T-helper 2 cell treated with Interferon-gamma antibody and Interleukin-4, amounts not matched to agents 5 μg/mL and 100 μg/mL, for 36 hours (primary cell): ENCODE measurements at regions not wholly inside any gene's neighbourhood (a gene's known extent, or its start where the extent isn't known, plus 50 kb on each side); places are given as distances from the start of the nearest gene placed in this dataset.
"Not testable (repeated sequence)": the region's sequence is repeated elsewhere in the genome, so short reads cannot be mapped to it uniquely, and the experiment has no call there.

ENCODE experiments used
- DNase-seq: peaks from one replicate; pipeline ENCODE4 v3.0.0; 2021; ENCODE audit warnings: low spot score
- H3K27ac Mint-ChIP-seq: one replicate; pipeline ENCODE4 v1.8.0; 2021; ENCODE audit warnings: mild to moderate bottlenecking, mixed read lengths
- H3K27me3 Mint-ChIP-seq: one replicate; pipeline ENCODE4 v1.8.0; 2021; ENCODE audit warnings: low read depth, mixed read lengths
- H3K36me3 Mint-ChIP-seq: one replicate; pipeline ENCODE4 v1.8.0; 2021; ENCODE audit warnings: low read depth, mixed read lengths
- H3K4me1 Mint-ChIP-seq: one replicate; pipeline ENCODE4 v1.8.0; 2021; ENCODE audit warnings: low read depth, mixed read lengths
- H3K4me3 Mint-ChIP-seq: one replicate; pipeline ENCODE4 v1.8.0; 2022; ENCODE audit warnings: mild to moderate bottlenecking, moderate library complexity, mixed read lengths
- H3K9me3 Mint-ChIP-seq: one replicate; pipeline ENCODE4 v1.8.0; 2021; ENCODE audit warnings: mixed read lengths

- peaks cover 11% of the 10 kb centered on the region for H3K9me3 Mint-ChIP-seq
- DNase-seq, result no peak
- no peaks in the 10 kb centered on the region for H3K27me3 Mint-ChIP-seq
- no peaks in the 10 kb centered on the region for H3K36me3 Mint-ChIP-seq
- H3K4me1 Mint-ChIP-seq, result no peaks in the 10 kb centered on the region
- no peak overlapping the region for H3K4me3 Mint-ChIP-seq
- H3K27ac Mint-ChIP-seq, result no peak overlapping the region
These were observed 736.7 kb upstream of the GBE1 start for GRCh38 chr3:82498186-82498585.

- no peak for DNase-seq
- no peaks in the 10 kb centered on the region for H3K27me3 Mint-ChIP-seq
- H3K4me3 Mint-ChIP-seq, result no peak overlapping the region
- no peaks in the 10 kb centered on the region for H3K4me1 Mint-ChIP-seq
- H3K9me3 Mint-ChIP-seq, result peaks cover 7% of the 10 kb centered on the region
- no peak overlapping the region for H3K27ac Mint-ChIP-seq
- H3K36me3 Mint-ChIP-seq, result no peaks in the 10 kb centered on the region
These were observed 735.6 kb upstream of the GBE1 start for GRCh38 chr3:82496890-82497560.

GRCh38 chr3:82495655-82496054, 734.2 kb upstream of the GBE1 start:
- DNase-seq, result no peak
- Mint-ChIP-seq H3K36me3 (no peaks in the 10 kb centered on the region), H3K9me3 (peaks cover 7% of the 10 kb centered on the region), H3K4me1 (no peaks in the 10 kb centered on the region), H3K27me3 (no peaks in the 10 kb centered on the region), H3K4me3 (no peak overlapping the region), H3K27ac (no peak overlapping the region)

- Mint-ChIP-seq H3K27ac (no peak overlapping the region), H3K4me1 (no peaks in the 10 kb centered on the region), H3K27me3 (no peaks in the 10 kb centered on the region), H3K36me3 (no peaks in the 10 kb centered on the region), H3K4me3 (no peak overlapping the region), H3K9me3 (peaks cover 7% of the 10 kb centered on the region)
- DNase-seq, result no peak
These were observed 733.6 kb upstream of the GBE1 start for GRCh38 chr3:82494977-82495489.

- Mint-ChIP-seq H3K27me3 (no peaks in the 10 kb centered on the region), H3K27ac (no peak overlapping the region)
These were observed 732.4 kb upstream of the GBE1 start for GRCh38 chr3:82493858-82494257.

GRCh38 chr3:82475306-82475705, 713.9 kb upstream of the GBE1 start:
- Mint-ChIP-seq H3K27me3 (no peaks in the 10 kb centered on the region), H3K4me3 (no peak overlapping the region), H3K27ac (no peak overlapping the region), H3K4me1 (no peaks in the 10 kb centered on the region), H3K36me3 (no peaks in the 10 kb centered on the region), H3K9me3 (peaks cover 9% of the 10 kb centered on the region)
- DNase-seq, result no peak

More at GRCh38 chr3:82493858-82494257, 732.4 kb upstream of the GBE1 start:
- no peak for DNase-seq
- Mint-ChIP-seq H3K9me3 (peaks cover 3% of the 10 kb centered on the region), H3K4me1 (no peaks in the 10 kb centered on the region), H3K4me3 (no peak overlapping the region), H3K36me3 (no peaks in the 10 kb centered on the region)

GRCh38 chr3:82474711-82475110, 713.3 kb upstream of the GBE1 start:
- no peak overlapping the region for H3K27ac Mint-ChIP-seq
- H3K4me1 Mint-ChIP-seq, result no peaks in the 10 kb centered on the region
- H3K9me3 Mint-ChIP-seq, result peaks cover 9% of the 10 kb centered on the region
- DNase-seq, result no peak
- H3K4me3 Mint-ChIP-seq, result no peak overlapping the region
- no peaks in the 10 kb centered on the region for H3K27me3 Mint-ChIP-seq
- H3K36me3 Mint-ChIP-seq, result no peaks in the 10 kb centered on the region

- Mint-ChIP-seq H3K4me3 (no peak overlapping the region), H3K27ac (no peak overlapping the region), H3K36me3 (no peaks in the 10 kb centered on the region), H3K4me1 (no peaks in the 10 kb centered on the region), H3K9me3 (peaks cover 10% of the 10 kb centered on the region), H3K27me3 (no peaks in the 10 kb centered on the region)
- no peak for DNase-seq
These were observed 712.6 kb upstream of the GBE1 start for GRCh38 chr3:82473864-82474541.

GRCh38 chr3:82467051-82467450, 705.6 kb upstream of the GBE1 start:
- no peaks in the 10 kb centered on the region for H3K4me1 Mint-ChIP-seq
- peaks cover 12% of the 10 kb centered on the region for H3K9me3 Mint-ChIP-seq
- H3K36me3 Mint-ChIP-seq, result no peaks in the 10 kb centered on the region
- H3K27ac Mint-ChIP-seq, result no peak overlapping the region
- DNase-seq, result no peak
- H3K27me3 Mint-ChIP-seq, result no peaks in the 10 kb centered on the region
- no peak overlapping the region for H3K4me3 Mint-ChIP-seq

GRCh38 chr3:82462977-82463376, 701.5 kb upstream of the GBE1 start:
- Mint-ChIP-seq H3K4me1 (no peaks in the 10 kb centered on the region), H3K27ac (no peak overlapping the region), H3K4me3 (no peak overlapping the region), H3K27me3 (no peaks in the 10 kb centered on the region), H3K36me3 (no peaks in the 10 kb centered on the region), H3K9me3 (peaks cover 16% of the 10 kb centered on the region)
- DNase-seq, result no peak

GRCh38 chr3:82461049-82461889, 699.8 kb upstream of the GBE1 start:
- no peak for DNase-seq
- H3K4me3 Mint-ChIP-seq, result no peak overlapping the region
- peaks cover 12% of the 10 kb centered on the region for H3K9me3 Mint-ChIP-seq
- H3K27me3 Mint-ChIP-seq, result no peaks in the 10 kb centered on the region
- no peak overlapping the region for H3K27ac Mint-ChIP-seq
- H3K36me3 Mint-ChIP-seq, result no peaks in the 10 kb centered on the region
- no peaks in the 10 kb centered on the region for H3K4me1 Mint-ChIP-seq

- Mint-ChIP-seq H3K4me3 (no peak overlapping the region), H3K36me3 (no peaks in the 10 kb centered on the region), H3K27me3 (no peaks in the 10 kb centered on the region), H3K4me1 (no peaks in the 10 kb centered on the region), H3K9me3 (peaks cover 37% of the 10 kb centered on the region), H3K27ac (no peak overlapping the region)
- DNase-seq, result no peak
These were observed 686.9 kb upstream of the GBE1 start for GRCh38 chr3:82448320-82448719.

- H3K27ac Mint-ChIP-seq, result not testable (repeated sequence)
These were observed 667.4 kb upstream of the GBE1 start for GRCh38 chr3:82428821-82429220.

GRCh38 chr3:82424031-82424339, 662.5 kb upstream of the GBE1 start:
- Mint-ChIP-seq H3K27me3 (no peaks in the 10 kb centered on the region), H3K4me1 (no peaks in the 10 kb centered on the region), H3K9me3 (peaks cover 10% of the 10 kb centered on the region), H3K36me3 (no peaks in the 10 kb centered on the region), H3K27ac (no peak overlapping the region), H3K4me3 (no peak overlapping the region)
- DNase-seq, result no peak

More at GRCh38 chr3:82428821-82429220, 667.4 kb upstream of the GBE1 start:
- H3K27me3 Mint-ChIP-seq, H3K4me1 Mint-ChIP-seq, H3K36me3 Mint-ChIP-seq, H3K4me3 Mint-ChIP-seq, DNase-seq: not testable (repeated sequence)
- peaks cover 27% of the 10 kb centered on the region for H3K9me3 Mint-ChIP-seq
